Transverse colon (tissue), 4 donors: ENCODE measurements at regions not wholly inside any gene's neighbourhood (a gene's known extent, or its start where the extent isn't known, plus 50 kb on each side); places are given as distances from the start of the nearest gene placed in this dataset.

ENCODE experiments used
- POLR2A ChIP-seq: fragments of 450-650 bp; IDR thresholded peaks from one replicate; pipeline ENCODE4 v1.6.1; 2016; ENCODE audit warnings: antibody characterized with exemption, mild to moderate bottlenecking, moderate library complexity
- POLR2AphosphoS5 ChIP-seq, 3 donors: sonication (generic); formaldehyde crosslinking; IDR thresholded peaks; one replicate each; pipeline ENCODE4 v1.6.1; 2016; ENCODE audit warnings: antibody characterized with exemption in 3 of 3
- TF ChIP-seq, protein P1 (sequence below), 5 experiments: fragments of 200-600 bp in 3 of 5; fragments of 450-650 bp in 2 of 5; sonication (generic) in 3 of 5; IDR thresholded peaks; 1 replicate in 2 of 5; 2 replicates in 3 of 5; pipeline ENCODE4 v1.5.1; 2016 to 2017; ENCODE audit warnings: antibody characterized with exemption in 5 of 5, inconsistent platforms in 3 of 5, mild to moderate bottlenecking in 2 of 5, moderate library complexity in 1 of 5

DNA sequence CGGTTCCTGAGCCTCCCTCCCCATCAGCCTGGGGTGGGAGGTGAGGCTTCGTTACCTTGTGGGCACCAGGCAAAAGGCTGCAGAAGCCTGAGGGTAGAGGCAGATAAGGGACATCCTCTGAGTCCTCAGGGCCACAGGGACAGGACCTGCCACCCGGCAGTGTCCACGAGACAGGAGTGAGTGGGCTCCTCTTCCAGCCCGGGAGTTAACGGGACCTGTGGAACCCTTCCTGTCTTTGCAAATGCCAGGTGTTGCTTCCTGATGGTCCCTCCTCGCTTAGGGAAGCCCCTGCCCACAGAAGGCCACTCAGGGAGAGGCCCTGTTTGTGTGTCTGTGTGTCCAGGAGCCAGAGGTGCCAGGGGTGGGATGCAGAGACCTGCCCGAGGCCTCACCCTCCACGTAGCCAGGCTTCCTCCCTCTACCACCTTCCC lies 111.1 kb upstream of the ALDH1A3 start:
- TF ChIP-seq, protein P1, sequence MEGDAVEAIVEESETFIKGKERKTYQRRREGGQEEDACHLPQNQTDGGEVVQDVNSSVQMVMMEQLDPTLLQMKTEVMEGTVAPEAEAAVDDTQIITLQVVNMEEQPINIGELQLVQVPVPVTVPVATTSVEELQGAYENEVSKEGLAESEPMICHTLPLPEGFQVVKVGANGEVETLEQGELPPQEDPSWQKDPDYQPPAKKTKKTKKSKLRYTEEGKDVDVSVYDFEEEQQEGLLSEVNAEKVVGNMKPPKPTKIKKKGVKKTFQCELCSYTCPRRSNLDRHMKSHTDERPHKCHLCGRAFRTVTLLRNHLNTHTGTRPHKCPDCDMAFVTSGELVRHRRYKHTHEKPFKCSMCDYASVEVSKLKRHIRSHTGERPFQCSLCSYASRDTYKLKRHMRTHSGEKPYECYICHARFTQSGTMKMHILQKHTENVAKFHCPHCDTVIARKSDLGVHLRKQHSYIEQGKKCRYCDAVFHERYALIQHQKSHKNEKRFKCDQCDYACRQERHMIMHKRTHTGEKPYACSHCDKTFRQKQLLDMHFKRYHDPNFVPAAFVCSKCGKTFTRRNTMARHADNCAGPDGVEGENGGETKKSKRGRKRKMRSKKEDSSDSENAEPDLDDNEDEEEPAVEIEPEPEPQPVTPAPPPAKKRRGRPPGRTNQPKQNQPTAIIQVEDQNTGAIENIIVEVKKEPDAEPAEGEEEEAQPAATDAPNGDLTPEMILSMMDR (IDR thresholded peaks at IDR 0.05), result no peak
- TF ChIP-seq POLR2A, result no peak
- TF ChIP-seq POLR2AphosphoS5 (IDR thresholded peaks at IDR 0.05), result no peak
